OCI-LY3 (cell line): ENCODE measurements at regions not wholly inside any gene's neighbourhood (a gene's known extent, or its start where the extent isn't known, plus 50 kb on each side); places are given as distances from the start of the nearest gene placed in this dataset.

Experiments
- CTCF ChIP-seq: fragments of 200-600, 300-600 bp; sonication (generic); IDR thresholded peaks from 2 replicates; pipeline ENCODE4 v1.5.1; 2014; ENCODE audit warnings: antibody characterized with exemption, low read length, low read depth
- EZH2phosphoT487 ChIP-seq: fragments of 200-600 bp; shearing (Covaris generic); IDR thresholded peaks from 2 replicates; pipeline ENCODE4 v1.6.1; 2018; ENCODE audit warnings: antibody characterized with exemption, mixed run types, low read depth

- TF ChIP-seq CTCF = no peak
- TF ChIP-seq EZH2phosphoT487 = no peak
Measured at GRCh38 chr1:233834609-233835008, 69.9 kb upstream of the SLC35F3 start.
